DMS53 treated with DMSO at 0.1 percent for 48 hours (cell line): ENCODE measurements at regions not wholly inside any gene's neighbourhood (a gene's known extent, or its start where the extent isn't known, plus 50 kb on each side); places are given as distances from the start of the nearest gene placed in this dataset.

Experiments used
- DNase-seq: peaks from one replicate; lab custom pipeline; 2025; ENCODE audit not compliant: unreplicated experiment; lab: John Stamatoyannopoulos, UW

DNA sequence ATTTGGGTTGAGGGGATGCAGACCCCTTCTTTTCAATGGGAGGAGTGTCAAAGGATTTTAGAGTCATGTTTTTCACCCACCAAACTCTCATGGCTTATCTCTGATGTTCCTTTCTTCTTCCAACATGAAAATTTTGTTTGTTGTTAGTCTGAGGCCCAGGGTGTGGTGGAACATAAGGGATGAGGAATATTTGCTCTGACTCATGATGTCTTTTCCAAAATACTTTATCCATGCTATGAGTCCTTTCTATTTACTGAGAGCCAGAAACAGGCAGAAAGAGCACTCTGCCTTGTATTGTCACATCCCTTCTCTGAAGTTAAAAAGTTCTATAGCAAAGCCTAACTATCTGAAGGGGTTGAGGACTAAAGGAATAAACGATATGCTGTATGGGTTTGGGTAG is 61.6 kb upstream of the GYPA start:
- DNase-seq: no peak

GRCh38 chr4:144203155-144203554 is 62.6 kb upstream of the GYPA start:
- DNase-seq: no peak

DNA sequence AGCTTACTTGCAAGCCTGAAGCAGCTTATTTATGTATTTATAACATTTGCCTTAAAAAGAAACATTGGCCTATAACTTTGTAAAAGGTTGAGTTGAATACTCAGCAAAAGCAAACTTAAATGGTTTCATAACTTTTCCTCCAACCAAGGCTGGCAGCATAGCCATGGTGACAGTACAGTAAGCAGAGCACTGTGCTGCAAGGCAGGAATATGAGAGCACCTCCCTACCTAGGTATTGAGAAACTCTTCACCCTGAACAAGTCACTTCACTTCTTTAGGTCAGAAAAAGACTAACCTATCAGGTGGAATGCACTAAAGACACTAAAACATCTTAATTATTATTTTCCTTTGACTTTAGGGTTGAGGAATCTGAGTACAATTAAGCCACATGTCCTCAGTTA is 63.9 kb upstream of the GYPA start:
- DNase-seq: no peak

- no peak for DNase-seq
Measured at GRCh38 chr4:144206711-144207110, 66.2 kb upstream of the GYPA start.

DNA sequence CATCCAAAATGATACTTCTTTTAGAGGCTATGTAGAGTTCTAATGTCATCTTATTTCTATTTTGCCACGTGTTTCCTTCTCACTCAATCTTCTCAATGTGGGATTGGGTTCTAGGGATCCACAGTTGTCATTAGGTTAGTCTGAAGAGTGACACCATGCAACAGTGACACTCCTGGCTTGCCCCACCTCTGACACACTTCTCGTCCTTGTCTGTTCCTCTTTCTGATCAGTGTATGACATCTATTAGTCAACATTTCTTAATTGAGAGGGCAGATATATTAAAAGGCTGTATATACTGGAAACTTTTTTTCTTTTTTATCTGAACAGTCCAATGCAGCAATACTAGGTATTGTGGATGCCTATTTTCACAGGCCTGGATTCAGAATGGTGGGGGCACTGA is 67.6 kb upstream of the GYPA start:
- no peak for DNase-seq

DNA sequence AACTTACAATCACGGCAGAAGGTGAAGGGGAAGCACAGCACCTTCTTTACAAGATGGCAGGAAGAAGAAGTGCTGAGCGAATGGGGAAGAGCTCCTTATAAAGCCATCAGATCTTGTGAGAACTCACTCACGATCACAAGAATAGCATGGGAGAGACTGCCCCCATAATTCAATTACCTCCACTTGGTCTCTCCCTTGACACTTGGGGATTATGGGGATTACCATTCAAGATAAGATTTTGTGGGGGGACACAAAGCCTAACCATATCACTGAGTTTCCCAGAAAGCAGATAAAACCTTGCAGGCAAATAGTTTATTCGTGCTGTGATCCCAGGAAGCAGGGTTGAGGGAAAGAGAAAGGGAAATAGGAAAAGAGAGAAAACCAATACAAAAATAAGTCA is 69.0 kb upstream of the GYPA start:
- no peak for DNase-seq

- no peak for DNase-seq
Measured at GRCh38 chr4:144213371-144213770, 72.9 kb upstream of the GYPA start.

DNA sequence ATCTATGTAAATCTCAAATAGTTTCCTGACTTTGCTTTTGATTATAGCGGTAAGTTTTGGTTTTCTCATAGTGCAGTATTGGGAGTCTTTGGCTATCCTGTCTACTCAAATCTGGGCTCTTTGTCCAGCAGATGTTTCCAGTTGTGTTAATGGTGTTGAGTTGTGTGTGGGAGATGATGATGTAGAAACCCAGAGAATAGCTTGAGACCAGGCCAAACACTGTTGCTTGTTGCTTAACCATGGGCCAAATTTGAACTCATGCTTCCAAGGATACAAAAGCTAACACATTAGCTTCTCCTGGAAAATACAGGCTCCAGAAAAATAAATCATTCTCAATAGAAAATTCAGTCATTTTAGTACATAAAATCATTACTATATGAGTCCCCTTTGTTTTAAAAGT is 82.6 kb upstream of the GYPA start:
- DNase-seq: no peak

DNA sequence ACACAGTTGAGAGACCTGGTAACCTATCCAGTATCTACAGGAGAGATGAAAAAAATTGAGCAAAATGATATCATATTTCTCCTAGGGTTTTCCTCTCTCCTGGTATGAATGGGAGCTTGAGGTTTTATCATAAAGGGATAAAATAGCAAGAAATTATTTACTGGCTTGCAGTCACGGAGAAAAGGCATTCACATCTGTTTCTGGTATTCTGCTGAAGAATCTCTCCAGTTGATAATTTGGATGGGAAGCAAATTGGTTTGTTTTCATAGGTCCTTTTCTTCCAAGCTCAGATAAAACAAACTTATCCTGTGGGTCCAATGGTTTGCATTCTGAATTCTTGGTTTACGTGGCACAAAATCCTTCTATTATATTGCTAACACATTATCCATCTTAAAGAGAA is 83.1 kb upstream of the GYPA start:
- no peak for DNase-seq

- DNase-seq: no peak
Measured at GRCh38 chr4:144259285-144259684, 118.8 kb upstream of the GYPA start.

DNA sequence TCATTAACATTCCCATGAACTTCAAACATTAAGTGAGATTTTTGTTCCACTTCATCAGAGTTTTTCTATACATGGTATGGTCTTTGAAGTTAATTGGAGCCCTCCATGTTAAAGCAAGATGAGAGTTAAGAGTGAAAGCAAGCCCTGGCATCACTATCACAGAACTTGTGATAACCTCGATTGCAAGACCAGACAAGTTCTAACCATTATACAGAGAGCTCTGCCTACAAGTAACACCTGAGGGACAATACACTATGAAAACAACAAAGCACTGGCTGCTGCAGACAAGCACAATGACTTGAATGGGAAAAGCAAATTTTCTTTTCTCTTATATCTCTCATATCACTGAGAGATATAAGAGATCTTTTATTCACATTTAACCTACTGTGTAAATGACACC is 126.6 kb upstream of the GYPA start:
- no peak for DNase-seq

DNA sequence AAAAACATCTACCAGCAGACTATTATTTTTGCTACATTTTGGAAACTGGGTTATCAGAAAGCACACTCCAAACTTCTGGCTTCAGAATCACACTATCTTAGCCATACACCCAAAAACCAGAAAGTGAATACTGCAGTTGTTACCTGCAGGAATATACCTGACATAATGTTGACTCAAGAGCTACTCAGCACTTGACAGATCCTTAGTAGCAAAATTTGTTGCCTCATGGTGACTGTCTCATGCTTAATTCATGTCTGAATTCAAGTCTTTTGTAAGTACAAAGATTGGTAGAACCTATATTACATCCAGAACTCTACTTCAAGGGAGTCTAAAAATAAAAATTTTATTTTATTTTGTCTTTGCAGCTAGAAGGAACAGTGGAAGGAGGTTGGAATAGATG is 140.2 kb upstream of the GYPA start:
- no peak for DNase-seq

GRCh38 chr4:144283526-144283925 is 143.0 kb upstream of the GYPA start:
- DNase-seq: peak; percentile 43

- DNase-seq: peak; percentile 43
Measured at GRCh38 chr4:144284026-144284425, 143.5 kb upstream of the GYPA start.

DNA sequence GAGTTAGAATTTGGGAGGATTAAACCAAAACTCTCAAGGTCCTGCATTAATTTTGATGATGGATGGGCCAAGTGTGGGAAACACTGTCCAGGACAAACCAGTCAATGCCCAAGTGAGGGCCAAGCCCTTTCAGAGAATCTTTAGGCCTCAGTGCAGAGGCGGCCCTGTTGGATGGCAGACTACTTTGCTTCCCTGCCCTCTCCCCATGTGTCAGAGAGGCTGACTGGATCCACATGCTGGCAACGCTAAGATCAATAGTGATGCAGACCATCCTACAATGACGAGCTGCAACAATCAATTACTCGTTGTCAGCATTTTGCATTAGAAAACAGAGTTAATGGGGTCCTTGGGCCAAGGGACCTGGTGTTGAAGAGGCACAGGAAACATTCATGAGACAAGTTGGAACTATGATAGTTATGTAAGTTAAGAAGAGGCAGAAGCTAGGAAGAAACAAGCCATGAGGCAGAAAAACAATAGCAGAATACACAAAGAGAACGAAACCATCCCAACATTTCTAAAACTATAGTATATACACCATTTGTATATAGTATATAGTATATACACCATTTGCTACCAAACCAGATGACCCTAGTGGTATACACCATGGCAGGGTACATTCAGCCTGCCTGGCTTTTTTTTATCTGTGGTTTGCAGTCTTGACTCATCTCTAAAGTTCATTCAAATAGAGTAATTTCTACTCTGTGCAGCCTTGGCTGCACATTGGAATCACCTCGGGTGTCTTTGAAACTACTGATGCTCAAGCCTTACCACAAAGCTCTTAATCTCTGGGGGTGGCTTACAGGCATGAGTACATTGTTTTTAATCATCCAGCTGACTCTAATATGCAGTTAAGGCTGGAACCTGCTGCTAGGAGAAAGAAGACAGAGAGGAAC is 147.7 kb upstream of the GYPA start:
- DNase-seq: no peak

GRCh38 chr4:144289667-144290428 is 149.3 kb upstream of the GYPA start:
- no peak for DNase-seq

DNA sequence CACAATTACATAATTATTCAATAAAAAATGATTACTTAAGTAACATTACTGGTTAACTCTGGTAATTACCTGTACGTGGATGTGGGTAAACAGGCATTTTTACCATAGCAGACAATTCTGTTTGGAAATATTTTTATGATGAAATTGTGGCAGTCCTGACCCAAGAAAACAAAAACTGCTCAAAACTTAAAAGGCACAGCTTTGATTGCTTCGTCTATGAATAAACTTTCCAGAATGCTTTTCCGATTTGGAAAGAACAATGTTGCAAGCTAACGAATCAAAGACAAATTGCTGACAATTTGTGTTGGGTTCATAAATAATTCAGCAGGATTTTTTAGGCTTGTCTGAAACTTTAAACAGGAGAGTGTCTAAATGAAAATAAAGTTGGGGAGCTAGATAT is 150.6 kb upstream of the GYPA start:
- no peak for DNase-seq

DNA sequence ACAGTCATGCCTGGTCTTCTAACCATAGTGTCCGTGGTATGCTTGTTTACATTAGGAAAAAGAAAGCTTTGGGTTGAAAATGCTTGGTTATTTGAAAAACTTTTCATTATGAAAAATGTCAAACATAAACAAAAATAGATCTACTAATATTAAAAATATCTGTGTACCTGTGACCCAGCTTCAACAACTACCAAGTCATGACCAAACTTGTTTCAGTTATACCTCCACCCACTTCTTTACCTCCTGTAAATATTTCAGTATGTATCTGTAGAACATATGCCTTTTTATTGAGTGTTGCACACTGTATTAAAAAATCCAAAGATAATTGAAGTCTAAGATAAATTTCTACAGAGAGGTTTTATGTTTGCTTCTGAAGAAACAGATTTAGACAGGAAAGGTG is 153.7 kb upstream of the GYPA start:
- DNase-seq: no peak

DNA sequence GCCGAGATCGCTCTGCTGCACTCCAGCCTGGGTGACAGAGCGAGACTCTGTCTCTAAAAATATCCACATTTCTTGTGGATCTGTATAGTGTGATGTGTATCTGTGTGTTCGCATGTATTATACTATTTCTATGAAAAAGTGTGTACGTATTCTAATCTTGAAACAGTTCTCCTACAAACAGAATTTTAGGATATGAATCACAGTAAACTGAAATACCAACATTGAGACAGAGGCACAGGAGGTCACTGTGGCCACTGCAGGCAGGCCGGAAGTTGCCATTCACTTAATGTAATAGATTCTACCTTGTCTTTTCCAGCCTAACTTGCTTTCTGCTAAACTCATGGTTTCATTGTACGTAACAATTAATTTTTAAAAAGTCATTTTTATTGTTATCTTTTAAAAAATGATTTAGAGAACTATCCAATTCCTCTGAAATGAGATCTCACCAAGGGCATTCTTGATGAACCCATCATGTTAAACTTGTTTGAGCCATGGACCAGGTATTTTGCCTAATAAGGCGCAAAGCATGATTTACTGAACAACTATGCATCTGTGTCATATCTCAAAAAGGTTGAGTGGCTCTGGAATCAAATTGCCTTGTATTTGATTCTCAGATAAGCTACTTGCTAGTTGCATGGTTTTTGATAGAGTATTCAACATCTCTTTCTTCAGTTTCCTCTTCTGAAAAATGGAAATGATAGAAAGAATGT is 154.9 kb upstream of the GYPA start:
- DNase-seq: no peak

- no peak for DNase-seq
Measured at GRCh38 chr4:144296941-144297340, 156.4 kb upstream of the GYPA start.

DNA sequence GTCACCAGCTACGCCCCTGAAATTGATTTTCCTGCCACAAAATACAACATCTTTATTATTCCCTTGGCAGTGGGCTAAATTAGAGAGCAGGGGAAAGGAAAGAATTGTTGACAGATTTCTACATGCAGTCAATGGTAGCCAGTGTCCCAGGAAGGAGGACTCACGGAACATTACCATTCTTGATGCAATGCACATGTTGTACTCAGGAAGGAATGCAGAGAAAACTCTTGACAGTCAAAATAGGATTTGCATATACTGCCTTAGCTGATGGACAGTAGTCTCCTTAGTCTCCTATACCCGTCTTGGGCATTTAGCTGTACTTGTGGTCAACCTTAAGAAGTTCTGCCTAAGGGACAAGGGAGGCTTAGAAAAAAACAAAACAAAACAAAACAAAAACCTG is 158.0 kb upstream of the GYPA start:
- DNase-seq: no peak

DNA sequence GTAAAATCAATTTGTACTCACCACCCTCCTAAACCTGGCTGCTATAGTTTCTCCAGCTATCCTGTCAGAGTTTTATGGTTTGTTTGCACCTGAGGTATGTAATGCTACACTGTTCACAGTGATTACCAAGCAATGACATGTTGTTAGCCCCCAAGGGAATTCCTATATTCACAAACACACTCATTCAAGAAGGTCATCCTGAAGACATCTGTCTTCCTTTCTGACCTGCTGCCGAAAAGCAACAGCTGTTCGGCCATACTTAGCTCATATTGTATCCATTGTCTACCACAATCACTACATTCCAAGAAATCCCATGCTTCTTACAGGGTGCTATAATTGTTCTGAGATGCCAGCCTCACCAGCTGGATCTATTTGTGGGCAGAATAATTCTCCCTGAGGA is 160.1 kb upstream of the GYPA start:
- no peak for DNase-seq
